Adipocyte (in vitro differentiated cells): ENCODE measurements at regions not wholly inside any gene's neighbourhood (a gene's known extent, or its start where the extent isn't known, plus 50 kb on each side); places are given as distances from the start of the nearest gene placed in this dataset.
"Not testable (repeated sequence)": the region's sequence is repeated elsewhere in the genome, so short reads cannot be mapped to it uniquely, and the experiment has no call there.

ENCODE experiments used
- DNase-seq: peaks from one replicate; pipeline ENCODE4 v3.0.0-alpha.2; 2015; ENCODE audit warnings: low read depth
- H3K27me3 ChIP-seq: replicated peaks from 2 replicates; pipeline ENCODE4 v1.7.0; 2013; ENCODE audit warnings: mild to moderate bottlenecking, low read length, moderate library complexity; ENCODE audit not compliant: control insufficient read depth, insufficient read depth
- H3K36me3 ChIP-seq: 2 replicates; pipeline ENCODE4 v1.7.0; 2013; ENCODE audit warnings: low read length, mild to moderate bottlenecking, moderate library complexity; ENCODE audit not compliant: control insufficient read depth, insufficient read depth, severe bottlenecking
- H3K4me1 ChIP-seq: 2 replicates; pipeline ENCODE4 v1.7.0; 2013; ENCODE audit warnings: mild to moderate bottlenecking, low read length, moderate library complexity; ENCODE audit not compliant: control insufficient read depth, insufficient read depth
- H3K4me3 ChIP-seq: 2 replicates; pipeline ENCODE4 v1.7.0; 2013; ENCODE audit warnings: mild to moderate bottlenecking, low read length, moderate library complexity
- H3K9ac ChIP-seq: 2 replicates; pipeline ENCODE4 v1.7.0; 2013; ENCODE audit warnings: mild to moderate bottlenecking, low read length, moderate library complexity
- H3K9me3 ChIP-seq: 2 replicates; pipeline ENCODE4 v1.7.0; 2013; ENCODE audit warnings: mild to moderate bottlenecking, low read length, moderate library complexity; ENCODE audit not compliant: control insufficient read depth

DNA sequence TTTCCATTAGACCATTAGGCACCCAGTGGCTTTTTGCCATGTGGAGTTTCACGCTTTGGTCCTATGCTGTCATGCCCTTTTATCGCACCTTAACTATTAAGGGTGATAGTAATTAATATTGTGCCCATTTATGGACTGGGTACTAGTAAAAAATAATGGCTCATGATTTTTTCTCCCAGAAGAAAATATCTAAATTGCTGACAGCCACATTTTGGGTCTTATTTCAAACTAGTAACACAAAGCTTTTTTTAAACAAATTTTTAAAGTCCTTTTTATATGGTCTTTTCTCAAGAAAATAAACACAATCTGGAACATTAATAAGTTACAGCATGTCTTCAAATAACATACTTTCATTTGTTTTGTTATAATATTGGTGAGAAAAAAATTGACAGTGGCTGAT lies 179.7 kb downstream of the ANKRD7 start:
- Histone ChIP-seq H3K36me3 (no peaks in the 10 kb centered on the region), H3K4me3 (no peak overlapping the region), H3K27me3 (no peaks in the 10 kb centered on the region), H3K9me3 (no peaks in the 10 kb centered on the region), H3K4me1 (no peaks in the 10 kb centered on the region), H3K9ac (no peak overlapping the region)
- no peak for DNase-seq

DNA sequence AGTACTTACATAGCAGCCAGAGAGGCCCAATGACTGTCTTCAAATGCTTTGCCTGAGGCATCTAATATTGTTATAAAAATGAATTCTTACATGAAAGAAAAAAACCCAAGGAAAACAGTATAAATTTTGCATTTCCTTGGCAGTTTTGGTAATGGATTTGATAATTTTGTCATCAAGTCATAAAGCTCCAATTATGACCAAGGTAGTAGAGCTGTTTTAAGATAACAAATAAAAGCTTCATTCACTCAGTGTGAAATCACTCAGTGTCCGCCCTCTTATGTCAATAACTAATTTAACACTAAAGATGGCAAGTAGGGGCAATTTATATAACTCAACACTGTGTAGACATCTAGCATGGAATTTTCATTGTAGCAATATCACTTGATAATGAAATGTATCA lies 193.9 kb downstream of the ANKRD7 start:
- H3K4me1 ChIP-seq, result no peaks in the 10 kb centered on the region
- no peaks in the 10 kb centered on the region for H3K36me3 ChIP-seq
- no peak for DNase-seq

DNA sequence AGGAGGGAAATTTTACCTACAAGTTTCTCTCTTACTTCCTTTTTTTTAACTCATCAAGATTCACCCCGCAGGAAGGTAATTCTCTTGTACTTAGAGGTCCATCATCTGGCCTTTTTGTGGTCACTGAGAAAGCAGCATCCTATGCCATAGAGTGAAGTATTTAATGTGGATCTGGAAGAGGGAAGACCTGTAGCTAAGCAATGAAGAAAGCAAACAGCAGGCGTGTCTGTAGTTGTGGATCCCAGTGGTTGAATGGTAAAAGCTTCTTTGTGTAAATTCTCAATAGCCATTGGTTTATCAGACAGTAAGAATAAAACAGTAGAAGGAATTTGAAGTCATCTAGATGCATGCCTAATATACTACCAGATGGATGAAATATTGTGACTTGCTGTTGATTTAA lies 196.4 kb downstream of the ANKRD7 start:
- Histone ChIP-seq H3K4me1 (no peaks in the 10 kb centered on the region), H3K9ac (no peak overlapping the region), H3K27me3 (no peaks in the 10 kb centered on the region), H3K36me3 (no peaks in the 10 kb centered on the region), H3K9me3 (no peaks in the 10 kb centered on the region), H3K4me3 (no peak overlapping the region)
- DNase-seq, result no peak

More for the DNA sequence above, 193.9 kb downstream of the ANKRD7 start:
- H3K9me3 ChIP-seq, result no peaks in the 10 kb centered on the region
- no peak overlapping the region for H3K9ac ChIP-seq
- H3K4me3 ChIP-seq, result no peak overlapping the region
- no peaks in the 10 kb centered on the region for H3K27me3 ChIP-seq

DNA sequence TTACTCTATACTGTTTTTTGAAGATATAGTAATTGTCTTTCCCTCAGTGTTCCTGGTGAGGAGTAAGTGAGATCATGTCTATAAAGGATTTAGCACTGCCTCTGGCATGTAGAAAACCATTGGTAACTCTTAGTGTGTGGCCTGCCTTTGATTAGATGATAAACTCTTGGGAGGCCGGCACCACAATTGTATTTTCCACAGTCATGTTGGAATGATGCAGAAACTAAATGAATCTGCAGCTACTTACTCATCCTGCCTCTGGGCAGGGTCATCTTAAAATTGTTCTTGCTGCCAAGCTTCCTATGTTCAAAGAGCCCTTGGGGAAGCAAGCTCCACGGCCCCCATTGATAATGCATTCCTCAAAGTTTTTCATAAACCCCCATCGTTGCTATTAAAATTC lies 204.6 kb downstream of the ANKRD7 start:
- DNase-seq, result no peak
- H3K27me3 ChIP-seq, result no peaks in the 10 kb centered on the region
- H3K36me3 ChIP-seq, result no peaks in the 10 kb centered on the region
- H3K9ac ChIP-seq, result no peak overlapping the region
- H3K9me3 ChIP-seq, result no peaks in the 10 kb centered on the region
- H3K4me1 ChIP-seq, result no peaks in the 10 kb centered on the region
- no peak overlapping the region for H3K4me3 ChIP-seq

DNA sequence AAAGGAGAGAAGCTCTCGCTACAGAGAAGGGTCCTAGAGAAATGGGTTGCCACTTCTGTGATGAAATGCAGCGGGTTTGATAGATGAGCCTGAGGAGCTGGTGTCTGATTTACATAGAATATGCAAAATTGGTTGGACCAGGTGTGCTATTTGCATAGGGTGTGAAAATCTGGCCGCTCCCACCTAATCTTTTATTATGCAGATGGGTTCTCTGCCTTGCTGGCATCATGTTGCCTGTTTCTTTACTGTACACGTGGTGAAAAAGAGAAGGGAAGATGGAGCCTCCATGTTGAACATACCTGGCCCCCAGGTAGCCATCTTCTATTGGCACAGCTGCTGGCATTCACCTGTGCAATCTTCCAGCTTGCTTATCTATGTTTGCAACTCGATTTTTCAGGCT lies 212.2 kb downstream of the ANKRD7 start:
- Histone ChIP-seq H3K4me1 (no peaks in the 10 kb centered on the region), H3K9me3 (peaks cover 5% of the 10 kb centered on the region), H3K9ac (no peak overlapping the region), H3K36me3 (no peaks in the 10 kb centered on the region), H3K27me3 (no peaks in the 10 kb centered on the region), H3K4me3 (no peak overlapping the region)
- no peak for DNase-seq

DNA sequence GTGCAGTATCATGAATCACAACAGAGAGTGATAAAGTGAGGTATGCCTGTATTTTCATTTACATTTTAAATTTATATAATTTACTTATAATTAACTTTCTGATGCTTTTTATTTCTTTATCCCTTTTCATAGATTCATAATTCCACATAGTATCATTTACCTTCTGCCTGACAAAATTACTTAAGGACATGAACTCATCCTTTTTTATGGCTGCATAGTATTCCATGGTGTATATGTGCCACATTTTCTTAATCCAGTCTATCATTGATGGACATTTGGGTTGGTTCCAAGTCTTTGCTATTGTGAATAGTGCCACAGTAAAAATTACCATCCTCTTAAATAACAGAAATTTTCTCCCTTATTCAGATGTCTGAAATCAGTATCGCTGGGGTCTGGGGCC lies 224.5 kb downstream of the ANKRD7 start:
- H3K9ac ChIP-seq, DNase-seq, H3K4me1 ChIP-seq, H3K36me3 ChIP-seq, H3K9me3 ChIP-seq, H3K27me3 ChIP-seq, H3K4me3 ChIP-seq: not testable (repeated sequence)

DNA sequence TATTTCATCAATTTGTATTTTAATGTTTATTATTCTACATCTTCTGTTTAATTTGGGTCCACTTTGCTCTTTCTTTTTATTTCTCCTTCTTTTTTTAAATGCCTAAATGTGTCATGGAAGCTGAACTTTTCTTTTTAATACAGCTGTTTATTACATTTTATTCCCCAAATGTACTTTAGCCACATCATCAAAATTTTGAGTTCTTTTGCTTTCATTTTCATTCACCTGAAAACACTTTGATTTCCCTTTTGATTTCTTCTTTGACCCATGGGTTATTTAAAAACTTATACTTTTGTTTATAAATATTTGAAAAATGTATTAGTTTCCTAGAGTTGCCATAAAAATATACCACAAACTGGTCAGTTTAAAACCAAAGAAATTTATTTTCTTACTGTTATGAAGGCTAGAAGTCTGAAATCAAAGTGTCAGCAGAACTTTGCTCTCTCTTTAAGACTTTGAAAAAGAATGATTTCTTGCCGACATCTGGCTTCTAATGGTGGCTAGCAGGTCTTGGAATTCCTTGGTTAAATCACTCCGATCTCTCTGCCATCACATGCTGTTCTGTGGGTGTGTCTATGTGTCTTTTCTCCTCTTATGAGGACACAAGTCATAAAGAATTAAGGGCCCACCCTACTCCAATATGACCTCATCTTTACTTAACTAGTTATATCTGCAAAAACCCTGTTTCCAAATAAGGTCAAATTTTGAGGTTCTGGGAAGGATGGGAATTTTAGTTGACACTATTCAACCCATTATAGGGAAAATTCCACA lies 225.5 kb downstream of the ANKRD7 start:
- H3K4me3 ChIP-seq, result no peak overlapping the region
- DNase-seq, result no peak
- no peaks in the 10 kb centered on the region for H3K9me3 ChIP-seq
- H3K36me3 ChIP-seq, result no peaks in the 10 kb centered on the region
- H3K9ac ChIP-seq, result no peak overlapping the region
- no peaks in the 10 kb centered on the region for H3K4me1 ChIP-seq
- no peaks in the 10 kb centered on the region for H3K27me3 ChIP-seq

DNA sequence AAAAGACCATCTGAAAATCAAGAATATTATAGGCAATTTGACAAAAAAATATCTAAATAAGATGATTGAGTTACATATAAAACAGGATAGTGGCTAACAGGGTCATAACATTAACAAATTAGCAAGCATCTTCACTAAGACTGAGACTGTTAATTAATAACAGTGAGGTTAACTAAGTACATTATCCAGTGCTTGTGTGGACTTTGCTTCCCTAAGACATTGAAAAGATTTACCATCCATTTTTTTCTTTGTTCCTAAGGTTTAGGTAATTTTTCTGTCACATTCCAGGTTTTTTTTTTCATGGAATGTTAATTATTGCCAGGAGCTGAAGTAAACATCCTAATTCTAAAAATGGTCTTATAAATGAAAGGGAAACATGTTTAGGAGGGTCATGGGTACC lies 227.6 kb downstream of the ANKRD7 start:
- H3K36me3 ChIP-seq, result no peaks in the 10 kb centered on the region
- H3K9ac ChIP-seq, result no peak overlapping the region
- H3K27me3 ChIP-seq, result no peaks in the 10 kb centered on the region
- DNase-seq, result no peak
- no peaks in the 10 kb centered on the region for H3K4me1 ChIP-seq
- H3K4me3 ChIP-seq, result no peak overlapping the region
- no peaks in the 10 kb centered on the region for H3K9me3 ChIP-seq

DNA sequence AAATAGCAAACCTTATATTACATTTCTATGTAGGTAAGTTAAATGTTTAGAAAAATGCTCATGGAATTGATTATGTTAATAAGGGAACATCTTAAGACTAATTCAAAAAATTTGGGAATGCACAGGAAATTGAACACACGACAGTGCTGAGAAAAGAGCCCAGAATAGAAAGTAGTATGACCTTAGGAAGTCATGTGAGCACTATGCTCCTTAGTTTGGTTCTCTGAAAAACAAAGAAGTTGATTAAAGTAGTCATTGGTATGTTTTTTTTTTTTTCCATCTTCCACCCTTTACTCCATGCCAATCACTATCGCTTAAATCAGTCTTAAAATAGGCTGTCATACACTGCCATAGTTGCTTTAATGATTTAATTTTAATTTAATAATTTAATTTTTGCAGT lies 242.9 kb downstream of the ANKRD7 start:
- no peaks in the 10 kb centered on the region for H3K27me3 ChIP-seq
- no peak for DNase-seq
- H3K9me3 ChIP-seq, result no peaks in the 10 kb centered on the region
- H3K36me3 ChIP-seq, result no peaks in the 10 kb centered on the region
- no peak overlapping the region for H3K9ac ChIP-seq
- H3K4me1 ChIP-seq, result no peaks in the 10 kb centered on the region
- H3K4me3 ChIP-seq, result no peak overlapping the region

DNA sequence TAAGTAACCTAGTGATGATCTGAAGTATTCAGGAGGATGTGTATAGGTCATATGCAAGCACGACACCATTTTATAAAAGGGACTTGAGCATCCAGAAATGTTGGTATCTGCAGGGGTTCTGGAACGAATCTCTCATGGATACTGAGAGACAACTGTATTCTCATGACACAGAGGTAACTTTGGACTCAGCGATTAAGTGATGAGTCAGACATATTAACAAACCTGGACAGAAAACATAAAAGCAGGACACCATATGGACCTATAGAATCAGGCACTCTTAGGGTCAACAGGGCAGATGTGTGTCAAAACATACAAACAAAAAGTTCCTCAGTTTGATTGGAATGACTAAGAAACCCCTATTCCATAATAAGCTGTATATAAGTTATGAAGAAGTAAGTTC lies 248.1 kb downstream of the ANKRD7 start:
- Histone ChIP-seq H3K9ac (no peak overlapping the region), H3K27me3 (no peaks in the 10 kb centered on the region), H3K36me3 (no peaks in the 10 kb centered on the region), H3K9me3 (no peaks in the 10 kb centered on the region), H3K4me1 (no peaks in the 10 kb centered on the region), H3K4me3 (no peak overlapping the region)
- no peak for DNase-seq

DNA sequence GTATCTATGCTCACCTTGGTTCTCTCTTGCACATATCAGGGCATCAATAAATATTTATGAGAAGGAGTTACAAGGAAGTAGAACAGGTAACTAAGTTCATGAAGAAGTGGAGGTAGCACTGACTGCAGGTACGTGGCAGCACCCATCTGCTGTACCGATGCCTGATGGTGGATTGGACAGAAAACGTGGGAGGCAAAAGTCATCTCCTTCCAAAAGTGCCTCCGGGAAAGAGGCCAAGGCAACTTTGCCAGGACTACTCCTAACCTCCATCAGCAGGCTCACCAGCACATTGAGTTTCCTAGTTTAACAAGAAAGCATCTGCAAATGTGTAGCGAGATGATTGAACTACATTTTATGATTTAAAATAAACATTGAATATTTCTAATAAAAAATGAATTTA lies 248.8 kb downstream of the ANKRD7 start:
- Histone ChIP-seq H3K4me3 (no peak overlapping the region), H3K4me1 (no peaks in the 10 kb centered on the region), H3K27me3 (no peaks in the 10 kb centered on the region), H3K9me3 (no peaks in the 10 kb centered on the region), H3K9ac (no peak overlapping the region), H3K36me3 (no peaks in the 10 kb centered on the region)
- no peak for DNase-seq

DNA sequence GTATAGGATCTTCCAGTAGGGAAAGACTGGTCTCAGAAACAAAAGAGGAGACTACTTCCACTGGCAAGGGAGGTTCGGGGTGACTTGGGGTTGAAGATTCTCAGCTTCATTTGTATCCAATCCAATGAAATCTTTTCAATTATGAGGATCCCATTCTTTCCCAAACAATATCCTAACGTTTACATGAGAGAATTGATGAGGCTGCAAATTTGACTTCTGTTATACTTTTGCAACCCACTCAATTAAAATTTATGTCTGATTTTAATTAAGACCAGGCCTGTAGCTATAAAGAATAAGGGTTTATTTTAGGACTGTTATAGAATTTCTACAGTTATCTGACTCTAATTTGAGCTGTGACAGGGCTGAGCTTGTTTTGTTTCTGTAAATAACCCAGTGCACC lies 251.5 kb downstream of the ANKRD7 start:
- Histone ChIP-seq H3K36me3 (no peaks in the 10 kb centered on the region), H3K4me3 (no peak overlapping the region), H3K27me3 (no peaks in the 10 kb centered on the region), H3K4me1 (no peaks in the 10 kb centered on the region), H3K9ac (no peak overlapping the region), H3K9me3 (no peaks in the 10 kb centered on the region)
- no peak for DNase-seq
